ENCODE measurements at regions not wholly inside any gene's neighbourhood (a gene's known extent, or its start where the extent isn't known, plus 50 kb on each side); places are given as distances from the start of the nearest gene placed in this dataset.

DNA sequence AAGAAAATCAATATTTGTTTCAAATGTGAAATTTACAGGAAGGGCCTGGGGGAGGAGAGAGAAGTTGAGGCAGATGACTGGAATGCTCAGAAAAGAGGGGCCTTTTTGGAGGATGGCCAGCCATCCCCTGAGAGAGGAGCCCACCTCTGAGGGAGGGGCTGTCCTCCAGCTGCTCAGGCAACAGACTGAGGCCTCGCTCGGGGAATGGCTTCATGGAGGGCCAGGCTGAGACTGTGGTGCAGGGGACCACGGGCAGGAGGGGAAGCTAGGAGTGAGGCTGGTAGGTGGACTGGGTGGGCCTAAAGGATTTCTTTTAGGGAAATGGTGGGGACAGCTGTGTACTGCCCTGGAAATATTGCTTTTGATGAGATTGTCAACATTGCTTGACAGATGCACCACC, 73.5 kb upstream of the CADM1 start:
- TF ChIP-seq CTCF (IDR thresholded peaks at IDR 0.05) (no peak), POLR2AphosphoS5 (IDR thresholded peaks at IDR 0.05) (no peak)

Data from prostate gland (tissue), 2 donors.